Karpas-422 (cell line): ENCODE measurements at regions not wholly inside any gene's neighbourhood (a gene's known extent, or its start where the extent isn't known, plus 50 kb on each side); places are given as distances from the start of the nearest gene placed in this dataset.

Experiments
- DNase-seq: peaks from one replicate; pipeline ENCODE4 v3.0.0-alpha.2; 2015
- H2AFZ ChIP-seq: fragments of 200-600 bp; sonication (generic); 2 replicates; pipeline ENCODE4 v1.6.1; 2014; ENCODE audit warnings: antibody characterized with exemption, low read length, mixed read lengths
- H3K27ac ChIP-seq: fragments of 200-600 bp; sonication (generic); 2 replicates; pipeline ENCODE4 v1.5.1; 2014; ENCODE audit warnings: mild to moderate bottlenecking, low read length, moderate library complexity
- H3K27me3 ChIP-seq: fragments of 200-600 bp; sonication (generic); 2 replicates; pipeline ENCODE4 v1.6.1; 2014; ENCODE audit warnings: low read length, mixed read lengths
- H3K36me3 ChIP-seq: fragments of 200-600 bp; sonication (generic); 2 replicates; pipeline ENCODE4 v1.6.1; 2014; ENCODE audit warnings: low read length, mixed read lengths; ENCODE audit not compliant: insufficient read depth
- H3K4me1 ChIP-seq: fragments of 200-600 bp; sonication (generic); 2 replicates; pipeline ENCODE4 v1.6.1; 2014; ENCODE audit warnings: mild to moderate bottlenecking, low read length, mixed read lengths
- H3K4me2 ChIP-seq: fragments of 200-600 bp; sonication (generic); 2 replicates; pipeline ENCODE4 v1.6.1; 2014; ENCODE audit warnings: low read length, low read depth, mild to moderate bottlenecking; ENCODE audit not compliant: poor library complexity, severe bottlenecking
- H3K4me3 ChIP-seq: fragments of 200-600 bp; sonication (generic); 2 replicates; pipeline ENCODE4 v1.5.1; 2014; ENCODE audit warnings: mild to moderate bottlenecking, antibody characterized with exemption, low read length, mixed read lengths
- H3K79me2 ChIP-seq: fragments of 200-600 bp; sonication (generic); 2 replicates; pipeline ENCODE4 v1.6.1; 2014; ENCODE audit warnings: mild to moderate bottlenecking, low read length, mixed read lengths
- H3K9ac ChIP-seq: fragments of 200-600 bp; sonication (generic); 2 replicates; pipeline ENCODE4 v1.6.0; 2014; ENCODE audit warnings: low read length
- H3K9me2 ChIP-seq: fragments of 200-600 bp; sonication (generic), shearing (Covaris generic); replicated peaks from 2 replicates; pipeline ENCODE4 v1.6.0; 2014; ENCODE audit warnings: mild to moderate bottlenecking, low read length, moderate library complexity; ENCODE audit not compliant: insufficient read depth
- H3K9me3 ChIP-seq: fragments of 300-700, 200-600 bp; sonication (generic); 2 replicates; pipeline ENCODE4 v1.6.1; 2014; ENCODE audit warnings: low read length, mixed read lengths
- H4K20me1 ChIP-seq: fragments of 200-600 bp; sonication (generic); 2 replicates; pipeline ENCODE4 v1.6.1; 2014; ENCODE audit warnings: mild to moderate bottlenecking, antibody characterized with exemption, low read length, low read depth; ENCODE audit not compliant: insufficient read depth

- Histone ChIP-seq H3K9me2 (no peaks in the 10 kb centered on the region), H3K9ac (no peak overlapping the region), H3K4me1 (peaks cover 14% of the 10 kb centered on the region), H3K4me2 (no peak overlapping the region), H3K27ac (no peak overlapping the region), H3K4me3 (no peak overlapping the region), H4K20me1 (no peaks in the 10 kb centered on the region), H3K9me3 (no peaks in the 10 kb centered on the region), H2AFZ (no peak overlapping the region), H3K27me3 (no peaks in the 10 kb centered on the region; the same call in 1 of the 2 replicates), H3K79me2 (no peaks in the 10 kb centered on the region), H3K36me3 (no peaks in the 10 kb centered on the region)
- DNase-seq, result no peak
Observed at GRCh38 chr17:72336804-72337070, 215.9 kb downstream of the SOX9 start.

GRCh38 chr17:72338304-72338703 lies 217.5 kb downstream of the SOX9 start:
- no peak overlapping the region for H3K4me3 ChIP-seq
- no peaks in the 10 kb centered on the region for H3K36me3 ChIP-seq
- H3K27me3 ChIP-seq, result no peaks in the 10 kb centered on the region; the same call in 1 of the 2 replicates
- H3K4me1 ChIP-seq, result peaks cover 14% of the 10 kb centered on the region
- no peak for DNase-seq
- H4K20me1 ChIP-seq, result no peaks in the 10 kb centered on the region
- no peak overlapping the region for H3K27ac ChIP-seq
- H3K9me2 ChIP-seq, result no peaks in the 10 kb centered on the region
- H3K9me3 ChIP-seq, result no peaks in the 10 kb centered on the region
- no peak overlapping the region for H3K9ac ChIP-seq
- H2AFZ ChIP-seq, result no peak overlapping the region
- H3K79me2 ChIP-seq, result no peaks in the 10 kb centered on the region
- H3K4me2 ChIP-seq, result no peak overlapping the region

- Histone ChIP-seq H3K4me3 (no peak overlapping the region), H3K79me2 (no peaks in the 10 kb centered on the region), H3K9ac (no peak overlapping the region), H3K36me3 (no peaks in the 10 kb centered on the region), H3K4me1 (peaks cover 14% of the 10 kb centered on the region), H3K9me3 (no peaks in the 10 kb centered on the region), H4K20me1 (no peaks in the 10 kb centered on the region), H3K4me2 (no peak overlapping the region), H3K27me3 (no peaks in the 10 kb centered on the region; the same call in 1 of the 2 replicates), H3K9me2 (no peaks in the 10 kb centered on the region), H2AFZ (no peak overlapping the region), H3K27ac (no peak overlapping the region)
- no peak for DNase-seq
Observed at GRCh38 chr17:72338847-72339790, 218.3 kb downstream of the SOX9 start.

- Histone ChIP-seq H3K79me2 (no peaks in the 10 kb centered on the region), H3K4me1 (peaks cover 24% of the 10 kb centered on the region), H3K9me3 (no peaks in the 10 kb centered on the region), H3K27me3 (no peaks in the 10 kb centered on the region; the same call in 1 of the 2 replicates), H3K36me3 (no peaks in the 10 kb centered on the region), H3K9ac (no peak overlapping the region), H3K27ac (no peak overlapping the region), H4K20me1 (no peaks in the 10 kb centered on the region), H3K4me3 (no peak overlapping the region), H2AFZ (no peak overlapping the region), H3K4me2 (no peak overlapping the region), H3K9me2 (no peaks in the 10 kb centered on the region)
- DNase-seq, result no peak
Observed at GRCh38 chr17:72340836-72341235, 220.0 kb downstream of the SOX9 start.

- Histone ChIP-seq H3K79me2 (no peaks in the 10 kb centered on the region), H4K20me1 (no peaks in the 10 kb centered on the region), H3K27me3 (no peaks in the 10 kb centered on the region; the same call in 1 of the 2 replicates), H3K27ac (no peak overlapping the region), H3K9ac (no peak overlapping the region), H2AFZ (no peak overlapping the region), H3K4me2 (no peak overlapping the region), H3K9me2 (no peaks in the 10 kb centered on the region), H3K4me3 (no peak overlapping the region), H3K9me3 (no peaks in the 10 kb centered on the region), H3K36me3 (no peaks in the 10 kb centered on the region), H3K4me1 (peaks cover 27% of the 10 kb centered on the region)
- DNase-seq, result no peak
Observed at GRCh38 chr17:72342061-72342460, 221.2 kb downstream of the SOX9 start.

- Histone ChIP-seq H3K4me2 (no peak overlapping the region), H3K79me2 (no peaks in the 10 kb centered on the region), H3K9me3 (no peaks in the 10 kb centered on the region), H3K27ac (no peak overlapping the region), H3K36me3 (no peaks in the 10 kb centered on the region), H3K9ac (no peak overlapping the region), H3K4me3 (no peak overlapping the region), H3K9me2 (no peaks in the 10 kb centered on the region), H4K20me1 (no peaks in the 10 kb centered on the region), H2AFZ (no peak overlapping the region), H3K4me1 (peaks cover 27% of the 10 kb centered on the region), H3K27me3 (no peaks in the 10 kb centered on the region; the same call in 1 of the 2 replicates)
- DNase-seq, result no peak
Observed at GRCh38 chr17:72342627-72343527, 222.1 kb downstream of the SOX9 start.

GRCh38 chr17:72343911-72344310 lies 223.1 kb downstream of the SOX9 start:
- DNase-seq, result no peak
- Histone ChIP-seq H2AFZ (no peak overlapping the region), H3K9me2 (no peaks in the 10 kb centered on the region), H3K4me2 (no peak overlapping the region), H3K36me3 (no peaks in the 10 kb centered on the region), H3K4me3 (no peak overlapping the region), H3K9ac (no peak overlapping the region), H3K4me1 (peaks cover 19% of the 10 kb centered on the region), H3K79me2 (no peaks in the 10 kb centered on the region), H3K27me3 (no peaks in the 10 kb centered on the region; the same call in 1 of the 2 replicates), H3K27ac (no peak overlapping the region), H3K9me3 (no peaks in the 10 kb centered on the region), H4K20me1 (no peaks in the 10 kb centered on the region)

- H3K36me3 ChIP-seq, result no peaks in the 10 kb centered on the region
- no peak overlapping the region for H3K9ac ChIP-seq
- H2AFZ ChIP-seq, result no peak overlapping the region
- H3K4me1 ChIP-seq, result peaks cover 14% of the 10 kb centered on the region
- H3K79me2 ChIP-seq, result no peaks in the 10 kb centered on the region
- H3K27me3 ChIP-seq, result no peaks in the 10 kb centered on the region; the same call in 1 of the 2 replicates
- no peaks in the 10 kb centered on the region for H3K9me3 ChIP-seq
- H3K9me2 ChIP-seq, result no peaks in the 10 kb centered on the region
- DNase-seq, result peak; percentile 47
- H3K4me2 ChIP-seq, result peak overlapping the region; percentile 20
- H3K4me3 ChIP-seq, result no peak overlapping the region
- no peak overlapping the region for H3K27ac ChIP-seq
- H4K20me1 ChIP-seq, result 0 out of 2 replicates have a peak, but pooled peaks cover 3% of the 10 kb centered on the region
Observed at GRCh38 chr17:72344613-72345012, 223.8 kb downstream of the SOX9 start.
